HEK293T (cell line): ENCODE measurements at regions not wholly inside any gene's neighbourhood (a gene's known extent, or its start where the extent isn't known, plus 50 kb on each side); places are given as distances from the start of the nearest gene placed in this dataset.

Experiments
- ARNT ChIP-seq: fragments of 450-650 bp; IDR thresholded peaks from 2 replicates; pipeline ENCODE4 v1.6.1; 2017; ENCODE audit warnings: mild to moderate bottlenecking
- BHLHE40 ChIP-seq: fragments of 450-650 bp; IDR thresholded peaks from 2 replicates; pipeline ENCODE4 v1.6.1; 2016; ENCODE audit warnings: mild to moderate bottlenecking, moderate library complexity, borderline replicate concordance
- CTBP1 ChIP-seq: fragments of 450-650 bp; IDR thresholded peaks from 2 replicates; pipeline ENCODE4 v1.6.1; 2016; ENCODE audit warnings: borderline replicate concordance
- ELF4 ChIP-seq: fragments of 450-650 bp; IDR thresholded peaks from 2 replicates; pipeline ENCODE4 v1.6.1; 2017; ENCODE audit warnings: antibody characterized with exemption
- FOXA1 ChIP-seq: fragments of 450-650 bp; IDR thresholded peaks from 2 replicates; pipeline ENCODE4 v1.6.1; 2016; ENCODE audit warnings: mild to moderate bottlenecking
- FOXM1 ChIP-seq: fragments of 450-650 bp; IDR thresholded peaks from 2 replicates; pipeline ENCODE4 v1.6.1; 2017; ENCODE audit warnings: mild to moderate bottlenecking, borderline replicate concordance
- SP1 ChIP-seq: fragments of 450-650 bp; IDR thresholded peaks from 2 replicates; pipeline ENCODE4 v1.6.1; 2017
- SUZ12 ChIP-seq: fragments of 450-650 bp; IDR thresholded peaks from 2 replicates; pipeline ENCODE4 v1.6.1; 2016; ENCODE audit warnings: mild to moderate bottlenecking
- TARDBP ChIP-seq: fragments of 450-650 bp; IDR thresholded peaks from 2 replicates; pipeline ENCODE4 v1.6.1; 2016

- TF ChIP-seq FOXM1: no peak
- no peak for TF ChIP-seq BHLHE40
- no peak for TF ChIP-seq ELF4
- TF ChIP-seq SP1: no peak
- TF ChIP-seq FOXA1: no peak
- TF ChIP-seq ARNT: no peak
- no peak for TF ChIP-seq CTBP1
- no peak for TF ChIP-seq SUZ12
- no peak for TF ChIP-seq TARDBP
These were observed 58.3 kb upstream of the HECW1 start for GRCh38 chr7:43054052-43054722.
